Cardiac fibroblast (primary cell): ENCODE measurements at regions not wholly inside any gene's neighbourhood (a gene's known extent, or its start where the extent isn't known, plus 50 kb on each side); places are given as distances from the start of the nearest gene placed in this dataset.

Experiments used
- DNase-seq, 2 donors: peaks; one replicate each; pipeline versions ENCODE4 v3.0.0 to v3.0.0-alpha.2; 2010; ENCODE audit warnings: low read depth in 2 of 2
- H3K4me3 ChIP-seq, 2 donors: replicated peaks in 1 of 2; 1 replicate in 1 of 2; 2 replicates in 1 of 2; pipeline ENCODE4 v1.5.1; 2011; ENCODE audit warnings: low read depth in 2 of 2, low read length in 2 of 2, mild to moderate bottlenecking in 2 of 2, moderate library complexity in 1 of 2
- CTCF ChIP-seq: IDR thresholded peaks from one replicate; pipeline ENCODE4 v1.5.1; 2011; ENCODE audit warnings: low read depth, mild to moderate bottlenecking, low read length, inconsistent platforms

- DNase-seq = no peak
- no peak overlapping the region for H3K4me3 ChIP-seq
- no peak for TF ChIP-seq CTCF
Observed at GRCh38 chr2:133975676-133976428, 278.0 kb upstream of the MGAT5 start.

- no peak for TF ChIP-seq CTCF
- H3K4me3 ChIP-seq = no peak overlapping the region
- no peak for DNase-seq
Observed at GRCh38 chr2:133976659-133977058, 277.2 kb upstream of the MGAT5 start.

GRCh38 chr2:133977405-133977804 is 276.5 kb upstream of the MGAT5 start:
- no peak overlapping the region for H3K4me3 ChIP-seq
- DNase-seq = no peak
- TF ChIP-seq CTCF = no peak

- no peak for DNase-seq
- no peak for TF ChIP-seq CTCF
Observed at GRCh38 chr2:133982256-133982655, 271.6 kb upstream of the MGAT5 start.

GRCh38 chr2:133985563-133985962 is 268.3 kb upstream of the MGAT5 start:
- TF ChIP-seq CTCF = no peak
- no peak overlapping the region for H3K4me3 ChIP-seq
- DNase-seq = no peak

More at GRCh38 chr2:133982256-133982655, 271.6 kb upstream of the MGAT5 start:
- H3K4me3 ChIP-seq = no peak overlapping the region

GRCh38 chr2:133986081-133986837 is 267.6 kb upstream of the MGAT5 start:
- H3K4me3 ChIP-seq = no peak overlapping the region
- no peak for TF ChIP-seq CTCF
- DNase-seq = peak; percentile 13 to 34
